A549 (cell line): ENCODE measurements at regions not wholly inside any gene's neighbourhood (a gene's known extent, or its start where the extent isn't known, plus 50 kb on each side); places are given as distances from the start of the nearest gene placed in this dataset.

Experiments used
- ATAC-seq, 2 experiments: fragments of 200-7000 bp in 1 of 2; fragments of >200 bp in 1 of 2; cut with Nextera tagmentation in 1 of 2; cut with Tn5 transposase in 1 of 2; 3 replicates each; pipeline versions ENCODE4 v1.8.0 to v1.9.1; 2018 to 2020; ENCODE audit warnings: mild to moderate bottlenecking in 1 of 2, moderate library complexity in 1 of 2
- CTCF ChIA-PET: fragments of 300-600 bp; sonication (Branson Sonifier 250); formaldehyde crosslinking; extraction: SDS; loops from one replicate; lab custom pipeline; 2021; ENCODE audit warnings: antibody characterized with exemption, inconsistent platforms; lab: Yijun Ruan, JAX
- POLR2A ChIA-PET: fragments of 350-600 bp; formaldehyde crosslinking; extraction: SDS; loops from one replicate; lab custom pipeline; 2021; ENCODE audit warnings: antibody characterized with exemption, inconsistent platforms; lab: Yijun Ruan, JAX
- DNase-seq, 2 experiments: peaks; one replicate each; pipeline versions ENCODE4 v3.0.0 to v3.0.0-alpha.2; 2011 to 2016; ENCODE audit warnings: low read depth in 1 of 2, low spot score in 1 of 2
- FAIRE-seq: peaks from 2 replicates; lab custom pipeline; 2011; peaks lifted over from hg19 to GRCh38; lab: Jason Lieb, UNC
- H3K27ac ChIP-seq, 2 experiments: fragments of >200 bp; sonication (Bioruptor Twin); formaldehyde crosslinking; 3 replicates each; pipeline ENCODE4 v1.5.1; 2016 to 2017
- H3K4me1 ChIP-seq: fragments of >200 bp; sonication (Bioruptor Twin); formaldehyde crosslinking; 3 replicates; pipeline ENCODE4 v1.6.1; 2016
- H3K4me2 ChIP-seq: fragments of >200 bp; sonication (Bioruptor Twin); formaldehyde crosslinking; 3 replicates; pipeline ENCODE4 v1.6.1; 2016
- H3K4me3 ChIP-seq: fragments of >200 bp; sonication (Bioruptor Twin); formaldehyde crosslinking; 3 replicates; pipeline ENCODE4 v1.5.1; 2016
- H3K9me3 ChIP-seq: fragments of >200 bp; sonication (Bioruptor Twin); formaldehyde crosslinking; 3 replicates; pipeline ENCODE4 v1.6.1; 2016
- ATOH8 ChIP-seq: fragments of 250-450 bp; sonication (Bioruptor Pico); IDR thresholded peaks from 2 replicates; pipeline ENCODE4 v1.5.0; 2020; ENCODE audit warnings: low read depth, mild to moderate bottlenecking, moderate library complexity
- CHD4 ChIP-seq: fragments of 200-600 bp; sonication (generic); IDR thresholded peaks from 2 replicates; pipeline ENCODE4 v1.6.1; 2016; ENCODE audit warnings: antibody characterized with exemption, mild to moderate bottlenecking, borderline replicate concordance
- CTCF ChIP-seq: fragments of >200 bp; sonication (Bioruptor Twin); formaldehyde crosslinking; IDR thresholded peaks from 3 replicates; pipeline ENCODE4 v1.5.1; 2016
- ESRRA ChIP-seq: fragments of 150-350 bp; IDR thresholded peaks from 2 replicates; pipeline ENCODE4 v1.6.1; 2014; ENCODE audit warnings: mild to moderate bottlenecking, low read length, borderline replicate concordance
- FOXS1 ChIP-seq: fragments of 250-450 bp; sonication (Bioruptor Pico); IDR thresholded peaks from 2 replicates; pipeline ENCODE4 v1.5.0; 2020; ENCODE audit warnings: mild to moderate bottlenecking, moderate library complexity
- HOXB13 ChIP-seq: fragments of 250-450 bp; sonication (Bioruptor Pico); IDR thresholded peaks from 2 replicates; pipeline ENCODE4 v1.5.0; 2020; ENCODE audit warnings: low read depth, mild to moderate bottlenecking, moderate library complexity
- JUN ChIP-seq, 2 experiments: fragments of >200 bp; sonication (Bioruptor Twin); formaldehyde crosslinking; IDR thresholded peaks; 2 replicates in 1 of 2; 3 replicates in 1 of 2; pipeline ENCODE4 v1.6.1; 2016 to 2017
- KDM5A ChIP-seq: fragments of 200-600 bp; sonication (generic); IDR thresholded peaks from 2 replicates; pipeline ENCODE4 v1.6.1; 2016; ENCODE audit warnings: antibody characterized with exemption, mild to moderate bottlenecking
- MAFK ChIP-seq: fragments of 450-650 bp; IDR thresholded peaks from 2 replicates; pipeline ENCODE4 v1.6.1; 2014; ENCODE audit not compliant: partially characterized antibody
- NFE2L2 ChIP-seq: fragments of 150-350 bp; conservative IDR thresholded peaks from 2 replicates; pipeline ENCODE4 v1.6.1; 2014; ENCODE audit warnings: low read length
- NR3C1 ChIP-seq: fragments of >200 bp; sonication (Bioruptor Twin); formaldehyde crosslinking; IDR thresholded peaks from 3 replicates; pipeline ENCODE4 v1.6.1; 2017
- POLR2A ChIP-seq: IDR thresholded peaks from 2 replicates; pipeline ENCODE4 v1.6.1; 2012; ENCODE audit warnings: mild to moderate bottlenecking, low read length
- RAD21 ChIP-seq, 2 experiments: fragments of >200 bp in 1 of 2; sonication (Bioruptor Twin) in 1 of 2; formaldehyde crosslinking in 1 of 2; IDR thresholded peaks in 1 of 2; conservative IDR thresholded peaks in 1 of 2; 2 replicates in 1 of 2; 3 replicates in 1 of 2; pipeline ENCODE4 v1.6.1; 2012 to 2018; ENCODE audit warnings: inconsistent platforms in 1 of 2
- RFX5 ChIP-seq: fragments of 450-650 bp; IDR thresholded peaks from 2 replicates; pipeline ENCODE4 v1.7.1; 2014; ENCODE audit warnings: antibody characterized with exemption, mild to moderate bottlenecking, moderate library complexity
- RNF2 ChIP-seq: fragments of 200-600 bp; sonication (generic); IDR thresholded peaks from 2 replicates; pipeline ENCODE4 v1.6.1; 2016; ENCODE audit warnings: low read depth, mild to moderate bottlenecking, antibody characterized with exemption, moderate library complexity, borderline replicate concordance
- ZFP36 ChIP-seq: fragments of 450-650 bp; IDR thresholded peaks from 2 replicates; pipeline ENCODE4 v1.6.1; 2014; ENCODE audit warnings: borderline replicate concordance; ENCODE audit not compliant: partially characterized antibody
- ZSCAN20 ChIP-seq: fragments of 250-450 bp; sonication (Bioruptor Pico); IDR thresholded peaks from 2 replicates; pipeline ENCODE4 v1.8.0; 2022; ENCODE audit warnings: mild to moderate bottlenecking, moderate library complexity
- WGBS: methylation state at CpG from one replicate; pipeline ENCODE4 v1.1.6; 2017; ENCODE audit errors: missing lambda C conversion rate; 5-methylcytosine and 5-hydroxymethylcytosine counted together
- TF ChIP-seq, protein P1 (sequence below): fragments of 450-650 bp; IDR thresholded peaks from 2 replicates; pipeline ENCODE4 v1.6.1; 2014; ENCODE audit warnings: antibody characterized with exemption
- TF ChIP-seq, protein P2 (sequence below): fragments of 250-450 bp; sonication (Bioruptor Pico); IDR thresholded peaks from 2 replicates; pipeline ENCODE4 v1.5.0; 2021; ENCODE audit warnings: mild to moderate bottlenecking, moderate library complexity, borderline replicate concordance
- TF ChIP-seq, protein P3 (sequence below): IDR thresholded peaks from 2 replicates; pipeline ENCODE4 v1.6.1; 2012

DNA sequence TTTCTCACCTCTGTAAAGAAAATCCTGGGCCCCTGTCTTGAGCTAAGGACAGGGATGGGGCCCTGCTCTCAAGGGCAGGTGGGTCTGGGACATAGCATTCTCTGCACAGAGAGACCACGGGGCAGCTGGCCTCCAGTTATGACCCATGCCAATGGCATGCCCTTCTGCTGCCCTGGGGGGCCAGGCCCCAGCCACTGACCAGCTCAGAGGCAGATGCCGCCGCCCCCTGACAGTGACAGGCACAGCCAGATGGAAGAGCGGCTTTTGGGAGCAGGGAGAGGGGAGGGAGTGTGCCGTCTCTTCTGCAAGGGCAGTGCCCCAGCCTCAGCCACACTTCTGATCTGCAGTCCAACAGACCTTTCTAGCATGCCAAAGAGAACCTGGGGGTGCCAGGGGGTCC lies 114.8 kb upstream of the NAV2 start:
- Histone ChIP-seq H3K4me3 (no peak overlapping the region), H3K4me2 (peak overlapping the region; percentile 61; the same call in 1 of the 3 replicates), H3K9me3 (no peaks in the 10 kb centered on the region), H3K27ac (peak overlapping the region; percentile 82 to 83), H3K4me1 (peaks cover 63% of the 10 kb centered on the region)
- no peak for DNase-seq
- ChIA-PET CTCF (interaction anchor here (1.0 to 1.8 kb wide), 3 partner anchors 10 to 144 kb away, joined by 3 to 5 read pairs (median 4); no protein-coding TSS in a partner anchor), POLR2A (interaction anchor here (1.0 kb wide), 1 partner anchor 8 kb away, joined by 3 read pairs; no protein-coding TSS in a partner anchor)
- WGBS = 88% methylated on average over 4 of the region's 5 CpGs
- TF ChIP-seq ZFP36 = no peak
- FAIRE-seq = no peak
- no peak for ATAC-seq

- Histone ChIP-seq H3K4me2 (peak overlapping the region; percentile 61), H3K27ac (peak overlapping the region; percentile 82 to 83), H3K4me1 (peaks cover 63% of the 10 kb centered on the region), H3K9me3 (no peaks in the 10 kb centered on the region), H3K4me3 (no peak overlapping the region)
- DNase-seq = no peak
- no peak for FAIRE-seq
- ChIA-PET CTCF (interaction anchor here (1.3 to 1.8 kb wide), 2 partner anchors 34 to 90 kb away, joined by 3 to 4 read pairs; no protein-coding TSS in a partner anchor), POLR2A (no interaction called here)
- WGBS = 82% methylated on average over 1 of the region's 1 CpG
- no peak for ATAC-seq
- TF ChIP-seq KDM5A = no peak
- TF ChIP-seq MAFK = peak; percentile 49
Measured at GRCh38 chr11:19597206-19597605, 115.4 kb upstream of the NAV2 start.

DNA sequence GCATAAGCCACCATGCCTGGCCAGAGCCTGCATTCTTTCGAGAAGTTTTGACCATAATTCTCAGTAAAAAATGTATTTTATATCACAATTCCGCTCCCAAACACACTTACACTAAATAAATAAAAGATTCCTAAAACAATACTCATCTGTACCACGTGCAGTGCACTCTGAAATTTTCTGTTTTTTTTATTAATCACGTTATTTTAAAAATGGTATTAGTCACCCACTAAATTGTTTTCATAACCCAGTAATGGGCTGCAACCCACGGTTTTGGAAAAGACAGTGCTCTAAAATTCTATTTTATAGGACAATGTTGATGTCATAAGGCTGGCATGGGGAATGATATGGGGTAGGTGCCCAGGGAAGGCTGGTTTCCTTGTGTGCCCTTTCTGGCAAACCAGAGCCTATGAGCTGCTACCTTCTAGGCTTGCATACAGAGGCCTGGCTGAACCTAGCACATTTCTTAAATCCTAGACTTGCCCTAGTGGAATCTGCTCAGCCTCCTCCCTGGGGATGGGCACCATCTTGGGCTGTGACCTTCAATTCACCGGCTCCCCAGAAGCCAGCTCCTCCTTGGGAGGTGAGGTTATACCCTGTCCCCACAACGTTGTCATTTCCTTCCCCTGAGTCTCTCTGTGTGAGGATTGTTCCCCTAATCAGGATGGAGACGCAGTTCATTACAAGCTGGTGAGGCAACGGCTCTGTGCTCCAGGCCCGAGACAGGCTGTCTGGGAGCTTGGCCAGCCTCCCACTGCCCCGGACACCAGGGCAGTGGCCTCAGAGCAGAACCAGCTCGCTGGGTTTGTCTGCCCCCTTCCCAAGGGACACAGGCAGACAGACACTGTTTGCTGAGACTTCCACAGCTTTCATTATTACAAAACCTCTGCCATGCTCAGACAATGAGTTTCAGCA lies 116.5 kb upstream of the NAV2 start:
- H3K9me3 ChIP-seq = no peaks in the 10 kb centered on the region
- H3K27ac ChIP-seq = peak overlapping the region; percentile 82 to 83
- H3K4me2 ChIP-seq = peak overlapping the region; percentile 61
- H3K4me3 ChIP-seq = no peak overlapping the region
- WGBS = 21% methylated on average over 10 of the region's 12 CpGs
- ATAC-seq (peak; percentile 78 to 84), DNase-seq (peak; percentile 11 to 38), FAIRE-seq (no peak)
- ChIA-PET POLR2A (no interaction called here), CTCF (interaction anchor here (0.5 to 1.3 kb wide), 3 partner anchors 31 to 91 kb away, joined by 3 to 4 read pairs (median 3); no protein-coding TSS in a partner anchor)
- H3K4me1 ChIP-seq = peaks cover 61% of the 10 kb centered on the region
- no peak for TF ChIP-seq RAD21 (conservative IDR thresholded peaks at IDR 0.05 in 1 of 2, IDR thresholded peaks at IDR 0.05 in 1 of 2)
- TF ChIP-seq ZFP36 = no peak
- TF ChIP-seq CHD4 = no peak
- TF ChIP-seq, protein P1, sequence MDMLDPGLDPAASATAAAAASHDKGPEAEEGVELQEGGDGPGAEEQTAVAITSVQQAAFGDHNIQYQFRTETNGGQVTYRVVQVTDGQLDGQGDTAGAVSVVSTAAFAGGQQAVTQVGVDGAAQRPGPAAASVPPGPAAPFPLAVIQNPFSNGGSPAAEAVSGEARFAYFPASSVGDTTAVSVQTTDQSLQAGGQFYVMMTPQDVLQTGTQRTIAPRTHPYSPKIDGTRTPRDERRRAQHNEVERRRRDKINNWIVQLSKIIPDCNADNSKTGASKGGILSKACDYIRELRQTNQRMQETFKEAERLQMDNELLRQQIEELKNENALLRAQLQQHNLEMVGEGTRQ = peak; percentile 67
- no peak for TF ChIP-seq ESRRA
- TF ChIP-seq, protein P2, sequence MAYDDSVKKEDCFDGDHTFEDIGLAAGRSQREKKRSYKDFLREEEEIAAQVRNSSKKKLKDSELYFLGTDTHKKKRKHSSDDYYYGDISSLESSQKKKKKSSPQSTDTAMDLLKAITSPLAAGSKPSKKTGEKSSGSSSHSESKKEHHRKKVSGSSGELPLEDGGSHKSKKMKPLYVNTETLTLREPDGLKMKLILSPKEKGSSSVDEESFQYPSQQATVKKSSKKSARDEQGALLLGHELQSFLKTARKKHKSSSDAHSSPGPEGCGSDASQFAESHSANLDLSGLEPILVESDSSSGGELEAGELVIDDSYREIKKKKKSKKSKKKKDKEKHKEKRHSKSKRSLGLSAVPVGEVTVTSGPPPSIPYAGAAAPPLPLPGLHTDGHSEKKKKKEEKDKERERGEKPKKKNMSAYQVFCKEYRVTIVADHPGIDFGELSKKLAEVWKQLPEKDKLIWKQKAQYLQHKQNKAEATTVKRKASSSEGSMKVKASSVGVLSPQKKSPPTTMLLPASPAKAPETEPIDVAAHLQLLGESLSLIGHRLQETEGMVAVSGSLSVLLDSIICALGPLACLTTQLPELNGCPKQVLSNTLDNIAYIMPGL (CRISPR knock-in tag) = no peak
- peak; percentile 13; the same call in 1 of the 2 replicates for TF ChIP-seq FOXS1 (CRISPR knock-in tag)
- TF ChIP-seq ZSCAN20 (CRISPR knock-in tag) = no peak
- no peak for TF ChIP-seq ATOH8
- TF ChIP-seq NFE2L2 = no peak
- TF ChIP-seq POLR2A = no peak
- no peak for TF ChIP-seq JUN (IDR thresholded peaks at IDR 0.05)
- no peak for TF ChIP-seq RNF2
- TF ChIP-seq, protein P3, sequence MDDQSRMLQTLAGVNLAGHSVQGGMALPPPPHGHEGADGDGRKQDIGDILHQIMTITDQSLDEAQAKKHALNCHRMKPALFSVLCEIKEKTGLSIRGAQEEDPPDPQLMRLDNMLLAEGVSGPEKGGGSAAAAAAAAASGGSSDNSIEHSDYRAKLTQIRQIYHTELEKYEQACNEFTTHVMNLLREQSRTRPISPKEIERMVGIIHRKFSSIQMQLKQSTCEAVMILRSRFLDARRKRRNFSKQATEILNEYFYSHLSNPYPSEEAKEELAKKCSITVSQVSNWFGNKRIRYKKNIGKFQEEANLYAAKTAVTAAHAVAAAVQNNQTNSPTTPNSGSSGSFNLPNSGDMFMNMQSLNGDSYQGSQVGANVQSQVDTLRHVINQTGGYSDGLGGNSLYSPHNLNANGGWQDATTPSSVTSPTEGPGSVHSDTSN = no peak
- no peak for TF ChIP-seq HOXB13
- TF ChIP-seq NR3C1 = no peak
- no peak for TF ChIP-seq RFX5
- TF ChIP-seq CTCF = no peak
